Central memory CD4-positive, alpha-beta T cell (primary cell): ENCODE measurements at regions not wholly inside any gene's neighbourhood (a gene's known extent, or its start where the extent isn't known, plus 50 kb on each side); places are given as distances from the start of the nearest gene placed in this dataset.

Source experiments
- DNase-seq: peaks from one replicate; pipeline ENCODE4 v3.0.0; 2022

- DNase-seq: no peak
Observed at GRCh38 chr13:44191103-44191502, 182.5 kb upstream of the SERP2 start.

- DNase-seq: peak; percentile 60
Observed at GRCh38 chr13:44191504-44192171, 182.0 kb upstream of the SERP2 start.

GRCh38 chr13:44193731-44194130 lies 179.9 kb upstream of the SERP2 start:
- DNase-seq: no peak

GRCh38 chr13:44195245-44195644 lies 178.4 kb upstream of the SERP2 start:
- DNase-seq: no peak

- DNase-seq: no peak
Observed at GRCh38 chr13:44196196-44196751, 177.3 kb upstream of the SERP2 start.

- DNase-seq: no peak
Observed at GRCh38 chr13:44197791-44198770, 175.5 kb upstream of the SERP2 start.

- no peak for DNase-seq
Observed at GRCh38 chr13:44198826-44199225, 174.8 kb upstream of the SERP2 start.

- no peak for DNase-seq
Observed at GRCh38 chr13:44199627-44200207, 173.9 kb upstream of the SERP2 start.

- DNase-seq: no peak
Observed at GRCh38 chr13:44206434-44206833, 167.2 kb upstream of the SERP2 start.

GRCh38 chr13:44207476-44207875 lies 166.1 kb upstream of the SERP2 start:
- DNase-seq: no peak

GRCh38 chr13:44210525-44210924 lies 163.1 kb upstream of the SERP2 start:
- no peak for DNase-seq

GRCh38 chr13:44211286-44211685 lies 162.3 kb upstream of the SERP2 start:
- DNase-seq: no peak

- no peak for DNase-seq
Observed at GRCh38 chr13:44211704-44212346, 161.8 kb upstream of the SERP2 start.

GRCh38 chr13:44212633-44213396 lies 160.8 kb upstream of the SERP2 start:
- DNase-seq: no peak

- DNase-seq: no peak
Observed at GRCh38 chr13:44218501-44219240, 155.0 kb upstream of the SERP2 start.

GRCh38 chr13:44219577-44220548 lies 153.8 kb upstream of the SERP2 start:
- DNase-seq: no peak

- DNase-seq: no peak
Observed at GRCh38 chr13:44220948-44221347, 152.7 kb upstream of the SERP2 start.

GRCh38 chr13:44221657-44222056 lies 152.0 kb upstream of the SERP2 start:
- DNase-seq: no peak

- no peak for DNase-seq
Observed at GRCh38 chr13:44223770-44224444, 149.7 kb upstream of the SERP2 start.
